Transverse colon (tissue), 4 donors: ENCODE measurements at regions not wholly inside any gene's neighbourhood (a gene's known extent, or its start where the extent isn't known, plus 50 kb on each side); places are given as distances from the start of the nearest gene placed in this dataset.

ENCODE experiments used
- CTCF ChIP-seq, 5 experiments: fragments of 200-600 bp in 3 of 5; fragments of 450-650 bp in 2 of 5; sonication (generic) in 3 of 5; IDR thresholded peaks; 1 replicate in 2 of 5; 2 replicates in 3 of 5; pipeline ENCODE4 v1.5.1; 2016 to 2017; ENCODE audit warnings: antibody characterized with exemption in 5 of 5, inconsistent platforms in 3 of 5, mild to moderate bottlenecking in 2 of 5, moderate library complexity in 1 of 5
- EP300 ChIP-seq: sonication (generic); formaldehyde crosslinking; IDR thresholded peaks from one replicate; pipeline ENCODE4 v1.6.1; 2017; ENCODE audit warnings: antibody characterized with exemption, low read depth
- POLR2AphosphoS5 ChIP-seq, 3 donors: sonication (generic); formaldehyde crosslinking; IDR thresholded peaks; one replicate each; pipeline ENCODE4 v1.6.1; 2016; ENCODE audit warnings: antibody characterized with exemption in 3 of 3

DNA sequence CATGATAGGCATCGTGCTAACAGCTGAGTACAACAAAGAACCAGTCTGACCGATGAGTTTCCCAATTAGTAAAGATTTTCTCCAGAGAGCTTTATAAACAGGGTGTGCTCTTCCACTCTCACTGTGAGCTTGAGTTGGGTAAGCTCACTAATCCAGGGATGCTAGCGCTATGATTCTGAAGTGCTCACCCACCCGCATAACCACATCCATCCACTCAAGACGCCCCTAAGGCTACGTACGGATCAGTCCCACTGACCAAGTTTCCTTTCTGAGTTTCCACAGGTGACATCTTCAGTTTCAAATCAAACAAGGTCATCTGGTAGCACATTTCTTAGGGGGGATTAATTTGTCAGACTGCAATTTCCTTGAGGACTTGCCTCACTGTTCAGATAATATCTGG lies 141.1 kb upstream of the ABI3BP start:
- TF ChIP-seq CTCF (IDR thresholded peaks at IDR 0.05): no peak
- TF ChIP-seq POLR2AphosphoS5 (IDR thresholded peaks at IDR 0.05): no peak
- TF ChIP-seq EP300: no peak
